ENCODE measurements at regions not wholly inside any gene's neighbourhood (a gene's known extent, or its start where the extent isn't known, plus 50 kb on each side); places are given as distances from the start of the nearest gene placed in this dataset.

GRCh38 chr1:209319549-209319948 is 264.0 kb upstream of the CAMK1G start:
- no peak for DNase-seq

- no peak for DNase-seq
Observed at GRCh38 chr1:209323743-209324142, 259.8 kb upstream of the CAMK1G start.

- DNase-seq, result no peak
Observed at GRCh38 chr1:209324901-209325871, 258.3 kb upstream of the CAMK1G start.

GRCh38 chr1:209326076-209326475 is 257.4 kb upstream of the CAMK1G start:
- no peak for DNase-seq

- no peak for DNase-seq
Observed at GRCh38 chr1:209326831-209327230, 256.7 kb upstream of the CAMK1G start.

GRCh38 chr1:209328196-209328595 is 255.3 kb upstream of the CAMK1G start:
- DNase-seq, result no peak

GRCh38 chr1:209335178-209335577 is 248.3 kb upstream of the CAMK1G start:
- DNase-seq, result no peak

GRCh38 chr1:209341146-209341545 is 242.4 kb upstream of the CAMK1G start:
- DNase-seq, result no peak

GRCh38 chr1:209341673-209342420 is 241.7 kb upstream of the CAMK1G start:
- DNase-seq, result no peak

GRCh38 chr1:209342441-209343175 is 240.9 kb upstream of the CAMK1G start:
- no peak for DNase-seq

- DNase-seq, result no peak
Observed at GRCh38 chr1:209343511-209343910, 240.0 kb upstream of the CAMK1G start.

- DNase-seq, result no peak
Observed at GRCh38 chr1:209344156-209344555, 239.4 kb upstream of the CAMK1G start.

GRCh38 chr1:209349363-209350308 is 233.9 kb upstream of the CAMK1G start:
- DNase-seq, result no peak

GRCh38 chr1:209353053-209353452 is 230.5 kb upstream of the CAMK1G start:
- no peak for DNase-seq

GRCh38 chr1:209354111-209354839 is 229.2 kb upstream of the CAMK1G start:
- DNase-seq, result peak; percentile 32

- no peak for DNase-seq
Observed at GRCh38 chr1:209354840-209355165, 228.7 kb upstream of the CAMK1G start.

- no peak for DNase-seq
Observed at GRCh38 chr1:209355415-209355814, 228.1 kb upstream of the CAMK1G start.

- DNase-seq, result no peak
Observed at GRCh38 chr1:209356976-209357377, 226.5 kb upstream of the CAMK1G start.

- no peak for DNase-seq
Observed at GRCh38 chr1:209363112-209363511, 220.4 kb upstream of the CAMK1G start.

- DNase-seq, result no peak
Observed at GRCh38 chr1:209364716-209365115, 218.8 kb upstream of the CAMK1G start.

GRCh38 chr1:209367061-209367772 is 216.3 kb upstream of the CAMK1G start:
- no peak for DNase-seq
